ENCODE measurements at regions not wholly inside any gene's neighbourhood (a gene's known extent, or its start where the extent isn't known, plus 50 kb on each side); places are given as distances from the start of the nearest gene placed in this dataset.
A peak's percentile ranks its signal among the peaks of the same experiment; 100 is the strongest.
"Not testable (repeated sequence)": the region's sequence is repeated elsewhere in the genome, so short reads cannot be mapped to it uniquely, and the experiment has no call there.

DNA sequence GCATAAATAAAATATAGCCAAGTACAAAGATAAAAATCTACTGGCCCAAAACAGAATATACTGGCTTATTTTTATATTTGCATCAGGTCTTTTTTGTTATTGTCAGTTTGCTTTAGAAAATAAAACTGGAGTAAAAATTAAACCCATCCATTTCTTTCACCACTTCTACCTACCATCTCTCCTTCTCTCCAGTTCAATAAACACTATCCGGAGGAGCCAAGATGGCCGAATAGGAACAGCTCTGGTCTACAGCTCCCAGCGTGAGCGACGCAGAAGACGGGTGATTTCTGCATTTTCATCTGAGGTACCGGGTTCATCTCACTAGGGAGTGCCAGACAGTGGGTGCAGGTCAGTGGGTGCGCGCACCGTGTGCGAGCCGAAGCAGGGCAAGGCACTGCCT lies 106.2 kb upstream of the NOL4 start:
- not testable (repeated sequence) for H3K27me3 ChIP-seq (ENCODE audit: control insufficient read depth in 3 of 3, insufficient read depth in 3 of 3, low read length in 3 of 3); FAIRE-seq; DNase-seq; H3K36me3 ChIP-seq (ENCODE audit: control insufficient read depth in 3 of 3, insufficient read depth in 2 of 3, low read depth in 1 of 3, low read length in 3 of 3); H3K4me3 ChIP-seq (ENCODE audit: low read depth in 1 of 3, low read length in 3 of 3); H3K9me3 ChIP-seq (ENCODE audit: control insufficient read depth in 2 of 2, insufficient read depth in 1 of 2, low read depth in 1 of 2, low read length in 1 of 2); H3K4me1 ChIP-seq (ENCODE audit: control insufficient read depth in 3 of 3, insufficient read depth in 2 of 3, low read depth in 1 of 3, low read length in 2 of 3); H3K27ac ChIP-seq (ENCODE audit: low read depth in 1 of 3, low read length in 2 of 3)
- 91 to 97% (median 96%) methylated on average over 12 of the region's 12 CpGs for WGBS, 3 donors

DNA sequence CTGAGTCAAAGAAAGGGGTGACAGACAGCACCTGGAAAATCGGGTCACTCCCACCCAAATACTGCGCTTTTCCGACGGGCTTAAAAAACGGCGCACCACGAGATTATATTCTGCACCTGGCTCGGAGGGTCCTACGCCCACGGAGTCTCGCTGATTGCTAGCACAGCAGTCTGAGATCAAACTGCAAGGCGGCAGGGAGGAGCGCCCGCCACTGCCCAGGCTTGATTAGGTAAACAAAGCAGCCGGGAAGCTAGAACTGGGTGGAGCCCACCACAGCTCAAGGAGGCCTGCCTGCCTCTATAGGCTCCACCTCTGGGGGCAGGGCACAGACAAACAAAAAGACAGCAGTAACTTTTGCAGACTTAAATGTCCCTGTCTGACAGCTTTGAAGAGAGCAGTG lies 106.6 kb upstream of the NOL4 start:
- H3K9me3 ChIP-seq (ENCODE audit: control insufficient read depth in 2 of 2, insufficient read depth in 1 of 2, low read depth in 1 of 2, low read length in 1 of 2); H3K4me1 ChIP-seq (ENCODE audit: control insufficient read depth in 3 of 3, insufficient read depth in 2 of 3, low read depth in 1 of 3, low read length in 2 of 3); H3K27ac ChIP-seq (ENCODE audit: low read depth in 1 of 3, low read length in 2 of 3); H3K27me3 ChIP-seq (ENCODE audit: control insufficient read depth in 3 of 3, insufficient read depth in 3 of 3, low read length in 3 of 3); FAIRE-seq; H3K36me3 ChIP-seq (ENCODE audit: control insufficient read depth in 3 of 3, insufficient read depth in 2 of 3, low read depth in 1 of 3, low read length in 3 of 3); DNase-seq; H3K4me3 ChIP-seq (ENCODE audit: low read depth in 1 of 3, low read length in 3 of 3): not testable (repeated sequence)
- WGBS, 3 donors, result 49 to 75% (median 75%) methylated on average over 12 to 15 of the region's 15 CpGs

DNA sequence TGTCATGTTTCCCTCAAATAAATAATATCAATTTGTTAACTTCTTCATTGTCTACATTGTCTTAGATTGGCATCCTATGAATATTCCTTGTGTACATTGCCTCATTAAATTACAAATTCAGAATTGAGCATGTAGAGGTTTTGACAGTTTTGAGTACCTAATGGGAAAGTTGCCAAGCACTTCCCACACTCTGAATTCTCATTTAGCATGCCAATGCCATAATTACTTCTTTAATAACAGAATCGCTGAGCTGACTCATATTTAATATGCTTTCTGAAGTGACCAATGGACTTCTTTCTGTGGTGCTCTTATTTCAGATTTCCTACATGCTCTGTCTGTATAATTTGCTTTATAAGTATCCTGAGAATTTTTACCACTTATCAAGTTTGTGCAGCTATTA lies 114.4 kb upstream of the NOL4 start:
- H3K36me3 ChIP-seq (ENCODE audit: control insufficient read depth in 3 of 3, insufficient read depth in 2 of 3, low read depth in 1 of 3, low read length in 3 of 3), result no peaks in the 10 kb centered on the region
- H3K27me3 ChIP-seq (ENCODE audit: control insufficient read depth in 3 of 3, insufficient read depth in 3 of 3, low read length in 3 of 3), result no peaks in the 10 kb centered on the region
- DNase-seq (no peak), FAIRE-seq (no peak)
- no peaks in the 10 kb centered on the region for H3K9me3 ChIP-seq (ENCODE audit: control insufficient read depth in 2 of 2, insufficient read depth in 1 of 2, low read depth in 1 of 2, low read length in 1 of 2)
- H3K4me1 ChIP-seq (ENCODE audit: control insufficient read depth in 3 of 3, insufficient read depth in 2 of 3, low read depth in 1 of 3, low read length in 2 of 3), result no peaks in the 10 kb centered on the region
- WGBS, 3 donors, result 48 to 73% (median 50%) methylated on average over 1 of the region's 1 CpG
- H3K27ac ChIP-seq (ENCODE audit: low read depth in 1 of 3, low read length in 2 of 3), result no peak overlapping the region
- no peak overlapping the region for H3K4me3 ChIP-seq (ENCODE audit: low read depth in 1 of 3, low read length in 3 of 3)

DNA sequence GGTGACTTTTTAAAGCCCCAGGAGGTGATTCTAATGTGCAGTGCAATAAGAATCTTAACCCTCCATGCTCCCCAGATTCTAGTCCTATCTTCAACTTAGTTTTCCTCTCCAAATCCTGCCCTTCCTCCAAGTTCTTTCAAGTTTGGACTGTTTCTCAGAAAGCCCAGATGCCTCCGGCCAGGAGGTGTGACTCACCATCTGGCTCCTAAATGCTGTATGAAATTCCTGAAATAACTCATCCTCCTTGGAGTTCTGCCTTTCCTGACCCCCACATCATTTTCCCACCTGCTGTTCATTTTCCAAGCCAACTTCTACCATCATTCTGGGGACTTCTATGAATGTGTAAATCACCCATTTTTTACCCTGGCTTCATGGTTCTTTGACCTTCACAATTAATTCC lies 118.2 kb upstream of the NOL4 start:
- Histone ChIP-seq H3K27ac (ENCODE audit: low read depth in 1 of 3, low read length in 2 of 3) (no peak overlapping the region), H3K27me3 (ENCODE audit: control insufficient read depth in 3 of 3, insufficient read depth in 3 of 3, low read length in 3 of 3) (no peaks in the 10 kb centered on the region), H3K9me3 (ENCODE audit: control insufficient read depth in 2 of 2, insufficient read depth in 1 of 2, low read depth in 1 of 2, low read length in 1 of 2) (no peaks in the 10 kb centered on the region), H3K36me3 (ENCODE audit: control insufficient read depth in 3 of 3, insufficient read depth in 2 of 3, low read depth in 1 of 3, low read length in 3 of 3) (no peaks in the 10 kb centered on the region), H3K4me1 (ENCODE audit: control insufficient read depth in 3 of 3, insufficient read depth in 2 of 3, low read depth in 1 of 3, low read length in 2 of 3) (no peaks in the 10 kb centered on the region), H3K4me3 (ENCODE audit: low read depth in 1 of 3, low read length in 3 of 3) (no peak overlapping the region)
- FAIRE-seq (no peak), DNase-seq (no peak)
- WGBS, 3 donors, result 54 to 71% (median 57%) methylated on average over 1 of the region's 1 CpG

DNA sequence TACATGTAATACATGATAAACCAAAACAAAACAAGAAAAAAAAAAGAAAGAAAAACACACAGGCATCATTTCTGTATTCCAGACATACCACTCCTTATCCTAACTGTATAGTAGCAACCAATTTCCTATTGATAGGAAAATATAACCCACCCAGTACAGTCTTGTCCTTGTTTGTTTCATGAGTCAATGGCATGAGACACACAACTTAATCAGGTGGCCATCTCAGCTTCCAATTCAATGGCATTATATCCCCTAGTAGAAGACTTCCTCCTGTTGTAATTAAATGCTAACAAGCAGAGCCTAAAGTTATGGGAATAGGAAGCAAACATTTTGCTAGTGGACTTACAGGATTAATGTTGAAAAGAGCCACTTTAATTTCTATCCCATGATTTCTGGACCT lies 121.0 kb upstream of the NOL4 start:
- no peaks in the 10 kb centered on the region for H3K4me1 ChIP-seq (ENCODE audit: control insufficient read depth in 3 of 3, insufficient read depth in 2 of 3, low read depth in 1 of 3, low read length in 2 of 3)
- no peaks in the 10 kb centered on the region for H3K27me3 ChIP-seq (ENCODE audit: control insufficient read depth in 3 of 3, insufficient read depth in 3 of 3, low read length in 3 of 3)
- DNase-seq (no peak), FAIRE-seq (no peak)
- H3K4me3 ChIP-seq (ENCODE audit: low read depth in 1 of 3, low read length in 3 of 3), result no peak overlapping the region
- H3K36me3 ChIP-seq (ENCODE audit: control insufficient read depth in 3 of 3, insufficient read depth in 2 of 3, low read depth in 1 of 3, low read length in 3 of 3), result no peaks in the 10 kb centered on the region
- no peak overlapping the region for H3K27ac ChIP-seq (ENCODE audit: low read depth in 1 of 3, low read length in 2 of 3)
- no peaks in the 10 kb centered on the region for H3K9me3 ChIP-seq (ENCODE audit: control insufficient read depth in 2 of 2, insufficient read depth in 1 of 2, low read depth in 1 of 2, low read length in 1 of 2)

DNA sequence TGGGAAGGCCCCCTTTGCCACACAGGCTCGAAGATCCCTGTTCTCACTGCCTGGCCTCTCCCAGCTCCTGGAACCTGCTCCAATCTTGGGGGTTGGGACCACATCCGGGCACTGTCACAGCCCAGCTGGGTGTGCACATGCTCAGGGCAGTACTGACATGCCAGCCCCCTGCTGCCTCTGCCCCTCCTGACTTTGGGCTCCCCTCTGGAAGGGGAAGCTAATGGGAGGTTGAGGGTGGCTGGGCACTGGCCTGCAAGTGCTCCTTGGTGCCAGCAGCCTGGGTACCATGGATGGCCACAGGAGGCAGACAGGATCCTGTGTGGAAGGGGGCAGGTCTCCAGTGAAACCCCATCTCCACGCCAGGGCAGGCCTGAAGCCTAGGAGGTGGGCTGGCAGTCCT lies 126.1 kb upstream of the NOL4 start:
- Histone ChIP-seq H3K4me1 (ENCODE audit: control insufficient read depth in 3 of 3, insufficient read depth in 2 of 3, low read depth in 1 of 3, low read length in 2 of 3) (no peaks in the 10 kb centered on the region), H3K4me3 (ENCODE audit: low read depth in 1 of 3, low read length in 3 of 3) (no peak overlapping the region), H3K9me3 (ENCODE audit: control insufficient read depth in 2 of 2, insufficient read depth in 1 of 2, low read depth in 1 of 2, low read length in 1 of 2) (no peaks in the 10 kb centered on the region), H3K27me3 (ENCODE audit: control insufficient read depth in 3 of 3, insufficient read depth in 3 of 3, low read length in 3 of 3) (no peaks in the 10 kb centered on the region), H3K27ac (ENCODE audit: low read depth in 1 of 3, low read length in 2 of 3) (no peak overlapping the region), H3K36me3 (ENCODE audit: control insufficient read depth in 3 of 3, insufficient read depth in 2 of 3, low read depth in 1 of 3, low read length in 3 of 3) (no peaks in the 10 kb centered on the region)
- 49 to 74% (median 56%) methylated on average over 3 of the region's 3 CpGs for WGBS, 3 donors
- DNase-seq, result no peak
- no peak for FAIRE-seq

DNA sequence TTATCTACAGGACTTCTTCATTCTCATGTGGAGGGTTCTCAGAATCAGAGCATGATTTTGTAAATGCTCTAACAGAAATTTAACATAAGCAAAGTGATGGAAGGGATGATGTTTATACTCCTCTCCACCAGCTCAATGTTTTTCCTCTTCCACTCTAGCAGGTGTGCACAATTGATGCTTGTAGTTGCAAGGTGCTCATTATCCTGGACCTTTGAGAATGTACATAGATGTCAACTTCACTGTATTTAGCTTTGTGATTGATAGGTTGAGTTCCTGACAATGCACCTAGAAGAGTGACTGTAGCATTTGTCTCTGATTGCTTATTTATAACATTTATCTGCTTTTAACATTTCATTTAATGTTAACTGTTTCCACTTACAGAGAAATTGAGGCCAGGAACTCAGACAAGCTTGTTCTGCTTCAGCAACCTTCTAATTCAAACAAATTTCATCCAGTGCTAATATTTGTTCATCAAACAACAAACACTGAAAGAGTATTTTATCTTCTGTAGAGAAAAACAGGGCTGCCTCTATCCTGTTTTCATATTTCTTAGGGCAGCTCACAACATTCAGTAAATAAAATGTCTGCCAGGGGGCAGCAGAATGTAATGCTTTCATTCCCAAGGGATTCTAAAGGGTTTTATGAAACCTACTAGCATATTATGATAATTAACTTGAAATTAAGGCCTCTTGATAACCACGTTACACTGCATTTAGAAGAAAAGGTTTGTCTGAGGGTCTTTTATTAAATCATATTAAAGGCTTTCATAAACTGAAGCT lies 127.9 kb upstream of the NOL4 start:
- FAIRE-seq, result no peak
- Histone ChIP-seq H3K4me1 (ENCODE audit: control insufficient read depth in 3 of 3, insufficient read depth in 2 of 3, low read depth in 1 of 3, low read length in 2 of 3) (no peaks in the 10 kb centered on the region), H3K36me3 (ENCODE audit: control insufficient read depth in 3 of 3, insufficient read depth in 2 of 3, low read depth in 1 of 3, low read length in 3 of 3) (no peaks in the 10 kb centered on the region), H3K27me3 (ENCODE audit: control insufficient read depth in 3 of 3, insufficient read depth in 3 of 3, low read length in 3 of 3) (no peaks in the 10 kb centered on the region), H3K9me3 (ENCODE audit: control insufficient read depth in 2 of 2, insufficient read depth in 1 of 2, low read depth in 1 of 2, low read length in 1 of 2) (no peaks in the 10 kb centered on the region), H3K27ac (ENCODE audit: low read depth in 1 of 3, low read length in 2 of 3) (no peak overlapping the region), H3K4me3 (ENCODE audit: low read depth in 1 of 3, low read length in 3 of 3) (no peak overlapping the region)
- WGBS, 3 donors, result 38 to 56% (median 49%) methylated on average over 1 of the region's 1 CpG
- peak in 1 of 2 donors; percentile 26 for DNase-seq

DNA sequence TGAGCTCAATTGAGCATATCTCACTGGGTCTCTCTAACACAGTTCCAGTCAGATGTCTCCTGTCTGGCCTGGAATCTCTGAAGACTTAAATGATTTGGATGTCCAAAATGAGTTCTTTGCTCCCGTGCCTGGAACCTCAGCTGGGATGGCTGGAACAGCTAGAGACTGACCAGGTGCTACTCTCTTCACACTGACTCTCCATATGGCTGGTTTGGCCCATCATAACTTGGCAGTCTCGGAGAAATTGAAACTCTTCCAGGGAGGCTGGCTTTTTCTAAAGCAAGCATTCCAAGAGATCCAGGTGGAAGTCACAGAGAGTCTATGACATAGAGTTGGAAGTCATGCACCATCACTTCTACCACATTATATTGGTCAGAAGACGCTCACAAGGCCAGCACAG lies 129.6 kb upstream of the NOL4 start:
- Histone ChIP-seq H3K36me3 (ENCODE audit: control insufficient read depth in 3 of 3, insufficient read depth in 2 of 3, low read depth in 1 of 3, low read length in 3 of 3) (no peaks in the 10 kb centered on the region), H3K4me1 (ENCODE audit: control insufficient read depth in 3 of 3, insufficient read depth in 2 of 3, low read depth in 1 of 3, low read length in 2 of 3) (no peaks in the 10 kb centered on the region), H3K27me3 (ENCODE audit: control insufficient read depth in 3 of 3, insufficient read depth in 3 of 3, low read length in 3 of 3) (no peaks in the 10 kb centered on the region), H3K4me3 (ENCODE audit: low read depth in 1 of 3, low read length in 3 of 3) (no peak overlapping the region), H3K27ac (ENCODE audit: low read depth in 1 of 3, low read length in 2 of 3) (no peak overlapping the region), H3K9me3 (ENCODE audit: control insufficient read depth in 2 of 2, insufficient read depth in 1 of 2, low read depth in 1 of 2, low read length in 1 of 2) (no peaks in the 10 kb centered on the region)
- FAIRE-seq, result no peak
- DNase-seq, result no peak
- WGBS, 3 donors, result 73 to 82% (median 79%) methylated on average over 3 of the region's 3 CpGs

DNA sequence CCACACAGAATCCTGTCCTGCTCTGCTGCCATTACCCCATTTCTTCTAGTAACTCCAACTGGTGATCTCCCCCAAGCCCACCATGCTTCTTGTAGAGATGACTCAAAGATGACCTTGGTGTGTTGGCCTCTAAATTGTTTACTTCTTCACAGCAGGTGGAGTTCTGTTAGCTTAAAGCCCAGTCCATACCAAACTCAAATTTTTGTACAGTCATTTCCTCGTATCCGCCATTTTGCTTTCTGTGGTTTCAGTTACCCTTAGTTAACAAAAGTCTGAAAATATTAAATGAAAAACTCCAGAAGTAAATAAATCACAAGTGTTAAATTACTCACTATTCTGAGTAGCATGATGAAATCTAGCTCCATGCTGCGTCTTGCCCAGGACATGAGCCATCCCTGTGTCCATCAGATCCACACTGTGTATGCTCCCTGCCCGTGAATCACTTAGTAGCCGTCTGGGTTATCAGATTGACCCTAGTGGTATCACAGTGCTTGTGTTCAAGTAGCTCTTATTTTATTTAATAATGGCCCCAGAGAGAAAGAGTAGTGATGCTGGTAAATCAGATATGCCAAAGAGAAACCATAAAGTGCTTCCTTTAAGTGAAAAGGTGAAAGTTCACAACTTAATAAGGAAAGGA lies 133.3 kb upstream of the NOL4 start:
- Histone ChIP-seq H3K4me1 (ENCODE audit: control insufficient read depth in 3 of 3, insufficient read depth in 2 of 3, low read depth in 1 of 3, low read length in 2 of 3) (no peaks in the 10 kb centered on the region), H3K27ac (ENCODE audit: low read depth in 1 of 3, low read length in 2 of 3) (no peak overlapping the region), H3K36me3 (ENCODE audit: control insufficient read depth in 3 of 3, insufficient read depth in 2 of 3, low read depth in 1 of 3, low read length in 3 of 3) (no peaks in the 10 kb centered on the region), H3K4me3 (ENCODE audit: low read depth in 1 of 3, low read length in 3 of 3) (no peak overlapping the region), H3K27me3 (ENCODE audit: control insufficient read depth in 3 of 3, insufficient read depth in 3 of 3, low read length in 3 of 3) (no peaks in the 10 kb centered on the region), H3K9me3 (ENCODE audit: control insufficient read depth in 2 of 2, insufficient read depth in 1 of 2, low read depth in 1 of 2, low read length in 1 of 2) (no peaks in the 10 kb centered on the region)
- 84 to 90% (median 85%) methylated on average over 5 of the region's 5 CpGs for WGBS, 3 donors
- DNase-seq, result no peak
- FAIRE-seq, result no peak

Measured in small intestine (tissue), 7 donors.